ENCODE measurements at regions not wholly inside any gene's neighbourhood (a gene's known extent, or its start where the extent isn't known, plus 50 kb on each side); places are given as distances from the start of the nearest gene placed in this dataset.

DNA sequence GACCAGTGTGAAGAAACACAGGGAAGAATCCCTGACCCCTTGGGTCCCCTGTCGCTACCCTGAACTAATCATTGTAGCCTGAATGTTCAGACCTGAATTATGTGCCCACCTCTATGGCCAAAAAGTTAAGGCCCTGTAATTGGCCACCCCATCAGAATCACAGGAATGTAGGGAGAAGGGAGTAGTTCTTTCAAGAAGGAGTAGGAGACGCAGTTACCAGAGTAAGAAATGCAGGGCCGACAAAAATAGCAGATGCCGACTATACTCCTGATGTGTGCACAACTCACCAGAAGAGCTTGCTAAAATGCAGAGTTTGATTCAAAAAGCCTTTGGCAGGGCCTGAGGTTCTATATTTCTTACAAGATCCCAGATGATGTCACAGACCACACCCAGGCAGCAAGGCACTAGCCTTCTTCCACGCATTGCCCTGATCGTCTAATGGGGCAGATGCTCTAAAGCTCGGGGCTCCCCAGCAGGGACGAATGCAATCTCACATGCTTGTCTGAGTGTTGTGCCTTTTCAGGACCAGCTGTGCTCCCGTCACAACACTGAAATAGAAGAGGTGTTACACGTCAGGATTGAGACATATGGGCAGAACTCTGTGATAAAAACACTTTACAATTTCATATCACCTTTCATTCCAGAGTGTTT is 161.0 kb upstream of the FAM241A start:
- intact Hi-C loops (cut with DNase I), result no loop called here

GRCh38 chr4:111985426-111985825 is 159.8 kb upstream of the FAM241A start:
- Histone ChIP-seq H3K27ac (ENCODE audit: low read depth in 2 of 2, low read length in 2 of 2) (no peak overlapping the region), H3K4me3 (ENCODE audit: low read length in 3 of 3) (no peak overlapping the region), H3K27me3 (ENCODE audit: control insufficient read depth, insufficient read depth, low read length) (no peaks in the 10 kb centered on the region), H3K4me1 (ENCODE audit: control insufficient read depth in 2 of 3, insufficient read depth in 2 of 3, low read depth in 1 of 3, low read length in 3 of 3) (no peaks in the 10 kb centered on the region), H3K9me3 (ENCODE audit: control insufficient read depth in 2 of 3, insufficient read depth in 1 of 3, low read length in 3 of 3) (no peaks in the 10 kb centered on the region), H3K9ac (ENCODE audit: low read length in 3 of 3) (no peak overlapping the region), H3K36me3 (ENCODE audit: control insufficient read depth in 2 of 3, insufficient read depth in 3 of 3, low read length in 3 of 3) (no peaks in the 10 kb centered on the region)
- DNase-seq (no peak), FAIRE-seq (no peak)
- no peak for TF ChIP-seq CTCF (IDR thresholded peaks at IDR 0.05; ENCODE audit: borderline replicate concordance, extremely low read depth, insufficient read depth)
- intact Hi-C loops (cut with DNase I), result no loop called here

More for the DNA sequence above, 161.0 kb upstream of the FAM241A start:
- no peaks in the 10 kb centered on the region for H3K4me1 ChIP-seq (ENCODE audit: control insufficient read depth in 2 of 3, insufficient read depth in 2 of 3, low read depth in 1 of 3, low read length in 3 of 3)
- H3K9me3 ChIP-seq (ENCODE audit: control insufficient read depth in 2 of 3, insufficient read depth in 1 of 3, low read length in 3 of 3), result no peaks in the 10 kb centered on the region
- FAIRE-seq, result no peak
- no peak overlapping the region for H3K4me3 ChIP-seq (ENCODE audit: low read length in 3 of 3)
- TF ChIP-seq CTCF (IDR thresholded peaks at IDR 0.05; ENCODE audit: borderline replicate concordance, extremely low read depth, insufficient read depth), result no peak
- H3K9ac ChIP-seq (ENCODE audit: low read length in 3 of 3), result no peak overlapping the region
- no peaks in the 10 kb centered on the region for H3K36me3 ChIP-seq (ENCODE audit: control insufficient read depth in 2 of 3, insufficient read depth in 3 of 3, low read length in 3 of 3)
- peak in 1 of 5 donors; percentile 35 for DNase-seq
- no peak overlapping the region for H3K27ac ChIP-seq (ENCODE audit: low read depth in 2 of 2, low read length in 2 of 2)
- no peaks in the 10 kb centered on the region for H3K27me3 ChIP-seq (ENCODE audit: control insufficient read depth, insufficient read depth, low read length)

DNA sequence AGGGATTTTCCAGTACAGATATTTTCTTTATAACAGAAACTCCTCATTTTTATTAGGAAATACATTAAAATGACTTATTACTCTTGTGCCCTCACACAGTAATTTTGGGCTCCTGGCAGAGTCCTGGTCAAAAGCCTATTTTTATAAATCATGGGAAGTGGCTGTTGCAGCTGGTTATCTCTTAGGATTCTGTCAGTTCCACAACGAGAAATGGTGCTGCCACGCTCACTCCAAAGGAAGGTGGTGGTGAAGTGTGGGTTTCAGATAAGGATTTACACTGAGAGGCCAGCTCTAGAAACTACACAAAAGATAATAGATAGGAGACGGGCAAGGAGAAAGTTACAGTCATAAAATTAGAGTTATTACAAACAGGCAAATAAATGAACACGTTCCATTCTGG is 159.2 kb upstream of the FAM241A start:
- DNase-seq (no peak), FAIRE-seq (no peak)
- no peaks in the 10 kb centered on the region for H3K9me3 ChIP-seq (ENCODE audit: control insufficient read depth in 2 of 3, insufficient read depth in 1 of 3, low read length in 3 of 3)
- no peak overlapping the region for H3K9ac ChIP-seq (ENCODE audit: low read length in 3 of 3)
- no peak overlapping the region for H3K4me3 ChIP-seq (ENCODE audit: low read length in 3 of 3)
- intact Hi-C loops (cut with DNase I), result no loop called here
- no peaks in the 10 kb centered on the region for H3K36me3 ChIP-seq (ENCODE audit: control insufficient read depth in 2 of 3, insufficient read depth in 3 of 3, low read length in 3 of 3)
- H3K27ac ChIP-seq (ENCODE audit: low read depth in 2 of 2, low read length in 2 of 2), result no peak overlapping the region
- TF ChIP-seq CTCF (IDR thresholded peaks at IDR 0.05; ENCODE audit: borderline replicate concordance, extremely low read depth, insufficient read depth), result no peak
- no peaks in the 10 kb centered on the region for H3K27me3 ChIP-seq (ENCODE audit: control insufficient read depth, insufficient read depth, low read length)
- H3K4me1 ChIP-seq (ENCODE audit: control insufficient read depth in 2 of 3, insufficient read depth in 2 of 3, low read depth in 1 of 3, low read length in 3 of 3), result no peaks in the 10 kb centered on the region

DNA sequence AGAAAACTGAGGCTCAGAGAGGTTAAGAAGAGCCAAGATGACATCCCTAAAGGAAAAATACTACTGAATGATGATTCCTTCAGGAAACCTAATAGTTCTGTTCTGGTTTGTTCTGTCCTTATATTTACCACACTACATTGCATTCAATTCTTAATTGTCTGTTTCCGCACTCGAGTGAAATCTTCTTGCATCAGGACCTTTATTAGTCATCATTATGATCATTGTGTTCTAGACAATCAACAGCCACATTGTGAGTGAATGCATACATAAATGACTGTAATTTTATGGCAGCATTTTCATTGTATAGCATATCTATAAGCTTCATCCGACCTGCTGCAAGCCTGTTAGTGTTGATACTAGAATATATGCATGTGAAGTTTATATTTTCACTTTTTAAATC is 156.7 kb upstream of the FAM241A start:
- Histone ChIP-seq H3K27ac (ENCODE audit: low read depth in 2 of 2, low read length in 2 of 2) (no peak overlapping the region), H3K9ac (ENCODE audit: low read length in 3 of 3) (no peak overlapping the region), H3K4me3 (ENCODE audit: low read length in 3 of 3) (no peak overlapping the region), H3K36me3 (ENCODE audit: control insufficient read depth in 2 of 3, insufficient read depth in 3 of 3, low read length in 3 of 3) (no peaks in the 10 kb centered on the region), H3K4me1 (ENCODE audit: control insufficient read depth in 2 of 3, insufficient read depth in 2 of 3, low read depth in 1 of 3, low read length in 3 of 3) (no peaks in the 10 kb centered on the region), H3K27me3 (ENCODE audit: control insufficient read depth, insufficient read depth, low read length) (no peaks in the 10 kb centered on the region), H3K9me3 (ENCODE audit: control insufficient read depth in 2 of 3, insufficient read depth in 1 of 3, low read length in 3 of 3) (no peaks in the 10 kb centered on the region)
- no peak for FAIRE-seq
- TF ChIP-seq CTCF (IDR thresholded peaks at IDR 0.05; ENCODE audit: borderline replicate concordance, extremely low read depth, insufficient read depth), result no peak
- intact Hi-C loops (cut with DNase I), result no loop called here
- no peak for DNase-seq
